WTC11 (cell line): ENCODE measurements at regions not wholly inside any gene's neighbourhood (a gene's known extent, or its start where the extent isn't known, plus 50 kb on each side); places are given as distances from the start of the nearest gene placed in this dataset.

Experiments used
- ATAC-seq: fragments of 200-7000 bp; cut with Tn5 transposase; 2 replicates; pipeline ENCODE4 v1.10.0; 2021; ENCODE audit warnings: mild to moderate bottlenecking, moderate library complexity
- CTCF ChIA-PET: fragments of 300-600 bp; sonication (Branson Sonifier 250); formaldehyde crosslinking; loops from one replicate; lab custom pipeline; 2021; ENCODE audit warnings: antibody characterized with exemption; lab: Charles Lee
- POLR2A ChIA-PET: fragments of 350-600 bp; sonication (Branson Sonifier 250); formaldehyde crosslinking; loops from one replicate; lab custom pipeline; 2021; ENCODE audit warnings: antibody characterized with exemption; lab: Charles Lee
- DNase-seq: peaks from one replicate; pipeline ENCODE4 v3.0.0; 2021; ENCODE audit warnings: low spot score
- H3K27ac Mint-ChIP-seq: 2 replicates; pipeline ENCODE4 v1.8.0; 2021; ENCODE audit warnings: mixed read lengths
- H3K27me3 Mint-ChIP-seq: 2 replicates; pipeline ENCODE4 v1.8.0; 2021; ENCODE audit warnings: low read depth, mild to moderate bottlenecking, moderate library complexity, mixed read lengths
- H3K36me3 Mint-ChIP-seq: 2 replicates; pipeline ENCODE4 v1.8.0; 2021; ENCODE audit warnings: mixed read lengths
- H3K4me1 Mint-ChIP-seq: 2 replicates; pipeline ENCODE4 v1.8.0; 2022; ENCODE audit warnings: mixed read lengths
- H3K4me3 Mint-ChIP-seq: 2 replicates; pipeline ENCODE4 v1.8.0; 2021; ENCODE audit warnings: mild to moderate bottlenecking, moderate library complexity, mixed read lengths
- H3K9me3 Mint-ChIP-seq: 2 replicates; pipeline ENCODE4 v1.8.0; 2021; ENCODE audit warnings: mixed read lengths
- AFF4 ChIP-seq: sonication (generic); formaldehyde crosslinking; IDR thresholded peaks from 2 replicates; pipeline ENCODE4 v1.8.1; 2023; ENCODE audit warnings: mild to moderate bottlenecking, missing genetic modification reagents, borderline replicate concordance
- ATF6 ChIP-seq: sonication (generic); formaldehyde crosslinking; IDR thresholded peaks from 2 replicates; pipeline ENCODE4 v1.8.1; 2023; ENCODE audit warnings: mild to moderate bottlenecking, missing genetic modification reagents
- CBFB ChIP-seq: sonication (generic); formaldehyde crosslinking; IDR thresholded peaks from 2 replicates; pipeline ENCODE4 v1.8.1; 2022; ENCODE audit warnings: mild to moderate bottlenecking, low read depth, missing genetic modification reagents
- EMX1 ChIP-seq: fragments of 250-450 bp; sonication (Bioruptor Pico); IDR thresholded peaks from 2 replicates; pipeline ENCODE4 v1.8.0; 2021; ENCODE audit warnings: mild to moderate bottlenecking
- ERG ChIP-seq: fragments of 250-450 bp; sonication (Bioruptor Pico); IDR thresholded peaks from 2 replicates; pipeline ENCODE4 v1.8.0; 2021; ENCODE audit warnings: mild to moderate bottlenecking
- ESRRA ChIP-seq: sonication (generic); formaldehyde crosslinking; IDR thresholded peaks from 2 replicates; pipeline ENCODE4 v1.8.1; 2022; ENCODE audit warnings: mild to moderate bottlenecking, missing genetic modification reagents, borderline replicate concordance
- FOXP4 ChIP-seq: sonication (generic); formaldehyde crosslinking; IDR thresholded peaks from 2 replicates; pipeline ENCODE4 v1.8.0; 2022; ENCODE audit warnings: mild to moderate bottlenecking, missing genetic modification reagents
- HMGA2 ChIP-seq: fragments of 250-450 bp; sonication (Bioruptor Pico); IDR thresholded peaks from 2 replicates; pipeline ENCODE4 v1.4.0; 2021; ENCODE audit warnings: mild to moderate bottlenecking, moderate library complexity
- IRF2 ChIP-seq: sonication (generic); formaldehyde crosslinking; IDR thresholded peaks from 2 replicates; pipeline ENCODE4 v1.8.0; 2022; ENCODE audit warnings: low read depth, missing genetic modification reagents, borderline replicate concordance
- MAX ChIP-seq: sonication (generic); formaldehyde crosslinking; IDR thresholded peaks from 2 replicates; pipeline ENCODE4 v1.8.0; 2022; ENCODE audit warnings: mild to moderate bottlenecking, missing genetic modification reagents
- MYBL2 ChIP-seq: sonication (generic); formaldehyde crosslinking; IDR thresholded peaks from 2 replicates; pipeline ENCODE4 v1.8.1; 2023; ENCODE audit warnings: mild to moderate bottlenecking, moderate library complexity, missing genetic modification reagents
- NFE2L1 ChIP-seq: sonication (generic); formaldehyde crosslinking; IDR thresholded peaks from 2 replicates; pipeline ENCODE4 v1.8.1; 2023; ENCODE audit warnings: missing genetic modification reagents
- NR1H2 ChIP-seq: sonication (generic); formaldehyde crosslinking; IDR thresholded peaks from 2 replicates; pipeline ENCODE4 v1.9.0; 2021; ENCODE audit warnings: mild to moderate bottlenecking, moderate library complexity, missing genetic modification reagents
- NR2C2 ChIP-seq: sonication (generic); formaldehyde crosslinking; IDR thresholded peaks from 2 replicates; pipeline ENCODE4 v1.8.0; 2022; ENCODE audit warnings: mild to moderate bottlenecking, missing genetic modification reagents
- RELA ChIP-seq: sonication (generic); formaldehyde crosslinking; IDR thresholded peaks from 2 replicates; pipeline ENCODE4 v1.8.1; 2022; ENCODE audit warnings: missing genetic modification reagents, mild to moderate bottlenecking, borderline replicate concordance
- SMAD3 ChIP-seq: sonication (generic); formaldehyde crosslinking; IDR thresholded peaks from 2 replicates; pipeline ENCODE4 v1.8.0; 2022; ENCODE audit warnings: missing genetic modification reagents, mild to moderate bottlenecking, borderline replicate concordance
- ZBTB21 ChIP-seq: sonication (generic); formaldehyde crosslinking; IDR thresholded peaks from 2 replicates; pipeline ENCODE4 v1.8.1; 2023; ENCODE audit warnings: mild to moderate bottlenecking, missing genetic modification reagents, borderline replicate concordance
- ZBTB43 ChIP-seq: sonication (generic); formaldehyde crosslinking; IDR thresholded peaks from 2 replicates; pipeline ENCODE4 v1.8.1; 2023; ENCODE audit warnings: mild to moderate bottlenecking, missing genetic modification reagents
- ZMAT4 ChIP-seq: fragments of 250-450 bp; sonication (Bioruptor Pico); IDR thresholded peaks from 2 replicates; pipeline ENCODE4 v1.9.0; 2021; ENCODE audit warnings: mild to moderate bottlenecking
- ZNF219 ChIP-seq: sonication (generic); formaldehyde crosslinking; IDR thresholded peaks from 2 replicates; pipeline ENCODE4 v1.8.0; 2023; ENCODE audit warnings: missing genetic modification reagents, mild to moderate bottlenecking, borderline replicate concordance
- ZNF232 ChIP-seq: sonication (generic); formaldehyde crosslinking; IDR thresholded peaks from 2 replicates; pipeline ENCODE4 v1.8.0; 2022; ENCODE audit warnings: mild to moderate bottlenecking, missing genetic modification reagents

- Mint-ChIP-seq H3K9me3 (0 out of 2 replicates have a peak, but pooled peaks cover 3% of the 10 kb centered on the region), H3K27me3 (peaks cover 5% of the 10 kb centered on the region), H3K27ac (no peak overlapping the region), H3K4me1 (no peaks in the 10 kb centered on the region), H3K36me3 (no peaks in the 10 kb centered on the region), H3K4me3 (no peak overlapping the region)
- TF ChIP-seq RELA (CRISPR knock-in tag) (no peak), ESRRA (CRISPR knock-in tag) (no peak), NFE2L1 (CRISPR knock-in tag) (no peak), EMX1 (no peak), FOXP4 (CRISPR knock-in tag) (no peak), ZBTB21 (CRISPR knock-in tag) (no peak), ZMAT4 (CRISPR knock-in tag) (no peak), IRF2 (CRISPR knock-in tag) (no peak)
- POLR2A ChIA-PET, result no interaction called here
- no peak for DNase-seq
- ATAC-seq, result no peak
- CTCF ChIA-PET, result interaction anchor here (1.1 kb wide), 1 partner anchor 18 kb away, joined by 6 read pairs; no protein-coding TSS in a partner anchor
These were observed 156.8 kb upstream of the BDNF start for GRCh38 chr11:27857014-27857413.

- Mint-ChIP-seq H3K4me3 (no peak overlapping the region), H3K36me3 (no peaks in the 10 kb centered on the region), H3K27me3 (peaks cover 13% of the 10 kb centered on the region), H3K27ac (no peak overlapping the region), H3K4me1 (no peaks in the 10 kb centered on the region), H3K9me3 (peaks cover 9% of the 10 kb centered on the region; the same call in 1 of the 2 replicates)
- CTCF ChIA-PET, result no interaction called here
- ATAC-seq (no peak), DNase-seq (no peak)
- no peak for TF ChIP-seq NR1H2 (CRISPR knock-in tag)
- POLR2A ChIA-PET, result no interaction called here
These were observed 148.2 kb upstream of the BDNF start for GRCh38 chr11:27848423-27848822.

GRCh38 chr11:27847496-27847895 lies 147.2 kb upstream of the BDNF start:
- Mint-ChIP-seq H3K4me1 (no peaks in the 10 kb centered on the region), H3K9me3 (peaks cover 9% of the 10 kb centered on the region; the same call in 1 of the 2 replicates), H3K36me3 (no peaks in the 10 kb centered on the region), H3K27me3 (peaks cover 13% of the 10 kb centered on the region), H3K27ac (no peak overlapping the region), H3K4me3 (no peak overlapping the region)
- ATAC-seq (no peak), DNase-seq (no peak)
- POLR2A ChIA-PET, result no interaction called here
- CTCF ChIA-PET, result no interaction called here
- no peak for TF ChIP-seq AFF4
- TF ChIP-seq ERG (CRISPR knock-in tag), result no peak
- no peak for TF ChIP-seq NR2C2 (CRISPR knock-in tag)
- TF ChIP-seq CBFB (CRISPR knock-in tag), result no peak
- no peak for TF ChIP-seq ZNF232 (CRISPR knock-in tag)
- TF ChIP-seq MAX (CRISPR knock-in tag), result no peak
- TF ChIP-seq SMAD3 (CRISPR knock-in tag), result no peak
- TF ChIP-seq ZNF219 (CRISPR knock-in tag), result no peak
- no peak for TF ChIP-seq HMGA2 (CRISPR knock-in tag)
- no peak for TF ChIP-seq ZBTB43 (CRISPR knock-in tag)
- no peak for TF ChIP-seq MYBL2 (CRISPR knock-in tag)
- no peak for TF ChIP-seq ATF6 (CRISPR knock-in tag)
